ENCODE measurements at regions not wholly inside any gene's neighbourhood (a gene's known extent, or its start where the extent isn't known, plus 50 kb on each side); places are given as distances from the start of the nearest gene placed in this dataset.

GRCh38 chr15:94677202-94677790 lies 445.9 kb downstream of the MCTP2 start:
- DNase-seq (ENCODE audit: low read depth in 3 of 3), result no peak

GRCh38 chr15:94682171-94682570 lies 450.8 kb downstream of the MCTP2 start:
- no peak for DNase-seq (ENCODE audit: low read depth in 3 of 3)

- no peak for DNase-seq (ENCODE audit: low read depth in 3 of 3)
Observed at GRCh38 chr15:94683902-94684301, 452.5 kb downstream of the MCTP2 start.

GRCh38 chr15:94691169-94691568 lies 459.8 kb downstream of the MCTP2 start:
- no peak for DNase-seq (ENCODE audit: low read depth in 3 of 3)

GRCh38 chr15:94692710-94693109 lies 461.3 kb downstream of the MCTP2 start:
- no peak for DNase-seq (ENCODE audit: low read depth in 3 of 3)

GRCh38 chr15:94700211-94700610 lies 468.9 kb downstream of the MCTP2 start:
- DNase-seq (ENCODE audit: low read depth in 3 of 3), result no peak

DNA sequence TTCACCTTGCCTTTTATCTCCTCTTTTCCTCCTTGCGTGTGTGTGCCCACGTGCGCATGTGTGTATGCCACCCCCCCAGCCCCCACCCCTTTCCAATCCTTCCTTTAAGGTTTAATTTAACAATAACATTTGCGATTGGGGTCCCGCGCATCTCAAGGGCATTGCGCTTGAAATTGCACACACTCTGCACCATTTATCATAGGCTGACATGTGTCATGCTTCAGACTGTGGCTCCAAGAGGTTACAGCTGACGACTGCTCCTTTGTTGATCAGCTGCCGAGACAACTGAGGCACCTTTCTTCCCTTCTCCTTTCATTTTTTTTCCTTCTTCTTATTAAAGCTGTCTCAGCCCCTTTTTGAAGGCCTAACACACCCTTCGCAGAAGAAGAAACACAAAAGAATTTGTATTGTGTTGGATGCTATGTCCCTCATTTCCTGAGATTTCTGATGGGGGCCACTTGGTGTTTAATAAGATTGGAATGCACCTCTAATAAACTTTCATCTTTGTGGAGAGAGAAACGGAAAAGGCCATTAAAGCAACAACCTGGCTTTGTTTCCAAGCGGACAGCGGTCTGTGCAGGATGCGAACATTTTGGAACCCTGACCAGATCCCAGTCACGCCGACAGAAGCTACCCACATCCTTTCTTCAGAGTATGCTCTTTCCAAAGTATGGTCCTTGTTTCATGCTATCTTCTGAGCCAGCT lies 470.1 kb downstream of the MCTP2 start:
- DNase-seq (ENCODE audit: low read depth in 3 of 3), result no peak

GRCh38 chr15:94703596-94703995 lies 472.2 kb downstream of the MCTP2 start:
- no peak for DNase-seq (ENCODE audit: low read depth in 3 of 3)

DNA sequence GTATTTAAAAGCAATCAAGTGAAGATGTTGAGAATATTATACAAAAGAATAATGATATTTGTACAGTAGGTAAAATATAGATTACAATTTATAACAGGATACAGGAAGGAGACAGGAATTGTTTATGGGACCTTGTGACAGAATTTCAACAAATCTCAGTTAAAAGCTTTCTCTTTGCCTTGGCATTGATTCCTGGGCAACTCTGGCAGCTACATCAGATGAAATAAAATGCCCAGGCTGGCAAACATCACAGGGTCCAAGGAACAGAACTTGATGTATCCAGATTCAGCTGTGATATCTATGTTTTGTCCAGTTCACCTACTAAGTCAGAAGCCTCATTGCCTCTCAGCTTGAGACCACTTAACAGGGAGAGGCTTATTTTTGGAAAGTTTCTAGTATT lies 473.1 kb downstream of the MCTP2 start:
- no peak for DNase-seq (ENCODE audit: low read depth in 3 of 3)

DNA sequence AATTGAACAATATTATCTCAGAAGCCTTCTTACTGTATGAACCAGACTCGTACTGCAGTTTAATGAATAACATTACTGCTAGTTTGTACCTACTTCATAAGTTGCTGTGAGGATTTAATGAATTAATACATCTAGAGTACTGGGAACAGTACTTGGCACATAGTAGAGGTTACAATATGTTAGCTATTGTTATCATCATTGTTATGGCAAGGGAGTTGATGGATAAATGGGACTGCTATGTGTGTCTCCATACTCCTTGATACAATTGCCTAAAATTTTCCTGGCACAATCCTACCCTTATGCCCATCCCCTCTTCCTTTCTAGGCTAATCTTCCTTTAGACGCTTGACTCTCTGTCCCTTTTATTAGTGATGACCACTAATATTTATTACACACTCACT lies 473.6 kb downstream of the MCTP2 start:
- DNase-seq (ENCODE audit: low read depth in 3 of 3), result no peak

- no peak for DNase-seq (ENCODE audit: low read depth in 3 of 3)
Observed at GRCh38 chr15:94709319-94709718, 478.0 kb downstream of the MCTP2 start.

DNA sequence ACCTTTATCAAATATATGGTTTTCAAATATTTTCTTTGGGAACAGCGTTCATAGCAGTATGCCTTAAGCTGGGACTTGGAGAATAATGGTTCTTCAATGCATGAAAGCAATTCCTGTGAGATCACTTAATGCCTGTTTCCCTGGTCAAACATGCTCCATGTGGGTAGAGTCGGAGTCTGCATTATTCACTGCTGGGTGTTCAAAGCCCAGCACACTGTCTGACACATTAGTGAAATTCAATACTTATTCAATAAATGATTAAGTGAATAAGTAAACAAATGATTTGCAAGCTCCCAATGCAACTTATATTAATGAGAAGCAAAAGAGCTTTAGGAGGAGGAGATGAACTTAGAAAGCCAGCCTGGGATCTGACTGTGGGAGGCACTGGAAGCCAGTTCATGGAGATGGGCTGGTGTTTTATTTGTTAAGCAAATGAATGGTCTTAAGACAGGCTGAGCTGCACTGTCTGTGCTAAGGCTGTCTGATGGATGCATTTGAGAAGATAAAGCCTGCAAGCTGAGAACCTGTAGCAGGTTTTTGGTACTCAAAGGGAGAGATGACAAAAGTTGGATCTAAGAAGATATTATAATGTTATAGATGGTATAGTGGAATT lies 490.8 kb downstream of the MCTP2 start:
- no peak for DNase-seq (ENCODE audit: low read depth in 3 of 3)

DNA sequence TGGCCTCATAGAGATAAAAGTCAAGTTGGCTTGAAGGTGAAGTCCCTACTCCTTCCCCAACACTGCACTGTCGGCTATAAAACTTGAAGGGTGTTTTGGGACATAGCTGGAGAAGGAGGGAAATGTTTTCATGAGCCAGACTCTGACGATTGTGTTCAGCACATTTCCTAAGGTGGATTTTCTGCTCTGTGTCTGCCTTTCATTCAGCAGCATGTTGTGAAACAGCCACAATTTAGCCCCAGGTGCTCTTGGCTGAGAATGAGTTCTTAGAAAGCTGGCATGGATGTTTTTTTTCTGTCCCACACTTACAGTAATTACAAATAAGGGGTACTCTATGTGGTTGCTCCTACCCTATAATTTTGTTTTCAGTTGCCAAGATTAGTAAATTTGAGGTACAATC lies 492.4 kb downstream of the MCTP2 start:
- no peak for DNase-seq (ENCODE audit: low read depth in 3 of 3)

DNA sequence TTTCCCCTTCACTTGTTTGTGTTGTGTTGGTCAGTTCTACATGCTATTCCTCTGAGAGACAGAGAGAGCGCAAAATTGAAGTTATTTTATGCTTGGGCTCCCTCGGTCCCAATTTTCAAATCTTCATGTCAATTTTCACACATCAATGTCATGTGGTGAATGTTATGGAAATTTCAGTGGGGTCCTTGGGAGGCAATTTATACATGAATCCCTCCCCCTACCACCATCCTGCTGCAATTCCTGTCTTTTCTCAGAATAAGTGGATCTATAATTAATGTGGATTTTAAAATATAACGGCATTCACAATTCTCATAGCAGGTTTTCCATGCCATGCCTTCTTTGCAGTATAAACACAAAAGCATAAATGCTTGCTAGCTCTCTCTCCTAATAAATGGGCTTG lies 499.9 kb downstream of the MCTP2 start:
- no peak for DNase-seq (ENCODE audit: low read depth in 3 of 3)

GRCh38 chr15:94734460-94734859 lies 503.1 kb downstream of the MCTP2 start:
- no peak for DNase-seq (ENCODE audit: low read depth in 3 of 3)

DNA sequence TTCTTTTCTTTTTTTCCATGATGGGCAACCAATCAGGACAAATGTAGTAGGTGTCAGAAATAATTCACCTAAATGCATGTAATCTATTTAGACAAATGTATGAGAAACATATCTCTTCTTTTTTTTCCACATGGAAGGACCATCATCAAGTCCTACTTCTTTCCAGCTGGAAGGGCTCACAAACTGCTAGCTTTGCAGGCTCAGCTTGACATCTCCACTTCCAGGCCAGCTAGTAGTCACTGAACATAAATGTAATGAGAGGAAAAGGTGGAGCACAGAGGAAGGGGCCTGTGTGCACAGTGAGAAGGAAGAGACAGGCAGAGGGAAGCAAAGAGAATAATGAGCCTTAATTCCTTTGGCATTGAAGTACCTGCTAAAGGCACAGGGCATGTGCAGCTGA lies 504.9 kb downstream of the MCTP2 start:
- no peak for DNase-seq (ENCODE audit: low read depth in 3 of 3)

DNA sequence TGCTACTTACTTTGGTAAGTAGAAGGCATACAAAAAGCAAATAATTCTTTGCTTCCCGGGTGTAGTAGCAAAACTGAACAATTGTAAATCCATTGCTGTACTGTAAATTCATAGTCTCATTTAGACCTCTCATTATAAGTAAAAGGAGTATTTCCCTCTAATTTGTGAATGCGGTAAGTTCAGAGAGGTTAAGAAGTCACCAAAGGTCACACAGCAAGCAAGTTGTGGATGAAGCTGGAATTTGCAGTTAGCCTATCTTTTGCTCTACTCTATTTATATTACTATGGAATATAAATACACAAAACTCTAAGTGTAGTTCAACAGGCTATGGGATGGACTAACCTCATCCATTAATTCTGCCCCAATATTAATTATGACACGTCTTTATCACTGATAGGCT lies 508.3 kb downstream of the MCTP2 start:
- no peak for DNase-seq (ENCODE audit: low read depth in 3 of 3)

DNA sequence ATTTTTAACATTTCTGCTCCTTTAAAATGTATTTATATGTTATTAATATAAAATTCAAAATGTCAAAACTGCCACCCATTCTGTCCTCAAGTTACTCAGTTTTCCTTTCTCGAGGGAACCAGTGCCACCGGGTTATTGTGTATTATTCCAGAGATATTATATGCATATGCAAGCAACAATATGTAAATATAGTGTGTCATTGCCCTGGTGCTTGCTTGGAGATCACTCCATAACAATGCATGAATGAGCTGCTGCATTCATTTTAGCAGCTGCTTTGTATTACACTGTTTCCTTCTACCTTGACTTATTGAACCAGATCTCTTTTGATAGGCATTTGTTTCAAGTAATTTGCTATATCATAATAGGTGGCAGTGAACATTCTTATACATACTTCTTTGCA lies 509.1 kb downstream of the MCTP2 start:
- DNase-seq (ENCODE audit: low read depth in 3 of 3), result no peak

GRCh38 chr15:94743668-94744067 lies 512.3 kb downstream of the MCTP2 start:
- DNase-seq (ENCODE audit: low read depth in 3 of 3), result no peak

GRCh38 chr15:94744080-94744793 lies 512.9 kb downstream of the MCTP2 start:
- DNase-seq (ENCODE audit: low read depth in 3 of 3), result no peak

DNA sequence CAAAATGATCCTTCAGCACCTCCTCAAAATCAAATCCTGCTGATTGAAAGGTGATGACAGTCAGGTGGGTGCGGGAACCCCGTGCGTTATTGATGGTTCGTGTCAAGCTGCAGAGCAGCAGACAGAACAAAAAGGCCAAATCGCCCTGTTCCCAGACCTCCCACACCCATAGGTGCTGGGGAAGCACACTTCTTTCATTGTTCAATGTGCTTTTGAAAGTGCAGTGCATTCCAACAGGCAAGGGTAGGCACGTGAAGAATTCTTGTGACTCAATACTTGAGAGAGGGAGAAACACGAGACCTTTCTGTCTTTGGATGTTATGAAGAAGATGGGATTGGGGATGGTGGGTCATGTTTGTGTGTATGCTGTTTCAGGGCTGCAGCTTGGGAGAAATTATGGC lies 514.0 kb downstream of the MCTP2 start:
- DNase-seq (ENCODE audit: low read depth in 3 of 3), result no peak

DNA sequence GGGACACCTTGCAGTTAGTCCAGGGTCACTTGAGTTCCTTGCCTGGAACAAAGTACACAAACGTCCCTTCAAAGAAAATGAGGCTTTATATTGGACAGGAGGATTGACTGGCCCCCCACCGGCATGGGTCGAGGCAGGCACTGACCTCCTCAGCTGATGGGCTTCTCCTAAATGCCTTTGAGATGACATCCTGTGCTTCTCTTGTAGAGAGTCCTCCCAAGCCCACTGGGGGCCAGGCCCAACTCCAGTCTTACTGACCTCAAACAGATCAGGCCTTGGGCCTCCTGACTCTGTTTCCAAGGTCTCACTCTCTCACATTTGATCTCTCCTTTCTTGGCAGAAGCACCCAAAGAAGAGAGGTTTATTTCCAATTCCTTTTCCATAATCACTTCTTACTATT lies 516.1 kb downstream of the MCTP2 start:
- DNase-seq (ENCODE audit: low read depth in 3 of 3), result no peak

All from stimulated activated CD4-positive, alpha-beta T cell treated with anti-CD3 and anti-CD28 coated beads, TNF-alpha, amount 100 ng/mL, for 48 hours (primary cell).